ENCODE measurements at regions not wholly inside any gene's neighbourhood (a gene's known extent, or its start where the extent isn't known, plus 50 kb on each side); places are given as distances from the start of the nearest gene placed in this dataset.
A peak's percentile ranks its signal among the peaks of the same experiment; 100 is the strongest.
"Not testable (repeated sequence)": the region's sequence is repeated elsewhere in the genome, so short reads cannot be mapped to it uniquely, and the experiment has no call there.

DNA sequence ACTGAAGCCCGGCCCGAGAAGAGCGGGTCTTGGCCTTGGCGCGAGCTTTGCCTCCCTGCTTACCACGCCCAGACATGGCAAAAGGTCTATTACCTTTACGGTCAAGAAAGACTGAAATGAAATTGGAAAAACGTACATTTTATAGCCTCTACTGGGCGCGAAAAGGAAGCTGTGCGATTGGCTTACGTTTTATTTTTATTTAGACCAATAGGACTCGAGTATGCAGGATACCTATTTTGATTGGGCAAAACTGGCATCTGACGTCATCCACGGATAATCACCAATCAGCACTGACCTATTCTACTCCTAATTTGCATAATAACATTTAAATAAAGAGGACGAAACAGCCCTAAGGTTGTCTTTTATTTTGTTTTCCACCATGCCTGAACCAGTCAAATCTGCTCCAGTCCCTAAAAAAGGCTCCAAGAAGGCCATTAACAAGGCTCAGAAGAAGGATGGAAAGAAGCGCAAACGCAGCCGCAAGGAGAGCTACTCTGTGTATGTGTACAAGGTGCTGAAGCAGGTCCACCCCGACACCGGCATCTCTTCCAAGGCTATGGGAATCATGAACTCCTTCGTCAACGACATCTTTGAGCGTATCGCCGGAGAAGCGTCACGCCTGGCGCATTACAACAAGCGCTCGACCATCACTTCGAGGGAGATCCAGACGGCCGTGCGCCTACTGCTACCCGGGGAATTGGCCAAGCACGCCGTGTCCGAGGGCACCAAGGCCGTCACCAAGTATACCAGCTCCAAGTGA lies 97.4 kb downstream of the OR2B2 start:
- H3K4me3 ChIP-seq (ENCODE audit: low read depth, low read length) = peak overlapping the region; percentile 53
- DNase-seq (ENCODE audit: low read depth) = peak; percentile 98

GRCh38 chr6:27814415-27814664 lies 97.9 kb downstream of the OR2B2 start:
- peak overlapping the region; percentile 55 for H3K4me3 ChIP-seq (ENCODE audit: low read depth, low read length)
- DNase-seq (ENCODE audit: low read depth) = not testable (repeated sequence)

More for the DNA sequence above, 97.4 kb downstream of the OR2B2 start:
- TF ChIP-seq, protein P1, sequence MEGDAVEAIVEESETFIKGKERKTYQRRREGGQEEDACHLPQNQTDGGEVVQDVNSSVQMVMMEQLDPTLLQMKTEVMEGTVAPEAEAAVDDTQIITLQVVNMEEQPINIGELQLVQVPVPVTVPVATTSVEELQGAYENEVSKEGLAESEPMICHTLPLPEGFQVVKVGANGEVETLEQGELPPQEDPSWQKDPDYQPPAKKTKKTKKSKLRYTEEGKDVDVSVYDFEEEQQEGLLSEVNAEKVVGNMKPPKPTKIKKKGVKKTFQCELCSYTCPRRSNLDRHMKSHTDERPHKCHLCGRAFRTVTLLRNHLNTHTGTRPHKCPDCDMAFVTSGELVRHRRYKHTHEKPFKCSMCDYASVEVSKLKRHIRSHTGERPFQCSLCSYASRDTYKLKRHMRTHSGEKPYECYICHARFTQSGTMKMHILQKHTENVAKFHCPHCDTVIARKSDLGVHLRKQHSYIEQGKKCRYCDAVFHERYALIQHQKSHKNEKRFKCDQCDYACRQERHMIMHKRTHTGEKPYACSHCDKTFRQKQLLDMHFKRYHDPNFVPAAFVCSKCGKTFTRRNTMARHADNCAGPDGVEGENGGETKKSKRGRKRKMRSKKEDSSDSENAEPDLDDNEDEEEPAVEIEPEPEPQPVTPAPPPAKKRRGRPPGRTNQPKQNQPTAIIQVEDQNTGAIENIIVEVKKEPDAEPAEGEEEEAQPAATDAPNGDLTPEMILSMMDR (IDR thresholded peaks at IDR 0.05; ENCODE audit: insufficient read depth, low read depth, low read length, missing control alignments) = no peak

DNA sequence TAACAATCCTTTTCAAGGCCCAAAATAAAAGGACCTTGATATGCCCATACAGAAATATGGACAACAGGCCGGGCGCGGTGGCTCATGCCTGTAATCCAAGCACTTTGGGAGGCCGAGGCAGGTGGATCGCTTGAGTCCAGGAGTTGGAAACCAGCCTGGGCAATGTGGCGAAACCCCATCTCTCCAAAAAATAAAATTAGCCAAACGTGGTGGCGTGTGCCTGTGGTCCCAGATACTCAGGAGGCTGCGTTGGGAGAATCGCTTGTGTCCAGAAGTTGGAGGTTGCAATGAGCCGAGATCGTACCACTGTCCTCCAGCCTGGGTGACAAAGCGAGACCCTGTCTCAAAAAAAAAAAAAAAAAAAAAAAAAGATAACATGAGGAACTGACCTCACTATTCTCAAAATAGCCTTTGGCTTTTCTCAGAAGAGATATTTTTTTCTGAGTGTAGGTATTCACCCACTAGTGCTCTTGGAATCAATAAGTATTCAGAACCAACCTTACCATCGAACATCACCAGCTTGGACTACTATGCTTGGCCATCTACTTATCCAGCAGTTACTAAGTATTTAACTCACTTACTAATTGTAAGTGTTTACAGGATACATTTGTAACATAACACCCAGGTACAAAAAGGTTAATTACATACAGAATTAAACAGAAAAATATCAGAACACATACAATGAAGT lies 99.2 kb downstream of the OR2B2 start:
- TF ChIP-seq, protein P1 (IDR thresholded peaks at IDR 0.05; ENCODE audit: insufficient read depth, low read depth, low read length, missing control alignments) = no peak
- peak overlapping the region; percentile 55 for H3K4me3 ChIP-seq (ENCODE audit: low read depth, low read length)
- DNase-seq (ENCODE audit: low read depth) = peak; percentile 57

GRCh38 chr6:27812078-27812804 lies 100.0 kb downstream of the OR2B2 start:
- DNase-seq (ENCODE audit: low read depth) = no peak
- peak overlapping the region; percentile 53 for H3K4me3 ChIP-seq (ENCODE audit: low read depth, low read length)
- TF ChIP-seq, protein P1 (IDR thresholded peaks at IDR 0.05; ENCODE audit: insufficient read depth, low read depth, low read length, missing control alignments) = no peak

- H3K4me3 ChIP-seq (ENCODE audit: low read depth, low read length) = peak overlapping the region; percentile 53
- DNase-seq (ENCODE audit: low read depth) = no peak
Measured at GRCh38 chr6:27811451-27811772, 100.8 kb downstream of the OR2B2 start.

DNA sequence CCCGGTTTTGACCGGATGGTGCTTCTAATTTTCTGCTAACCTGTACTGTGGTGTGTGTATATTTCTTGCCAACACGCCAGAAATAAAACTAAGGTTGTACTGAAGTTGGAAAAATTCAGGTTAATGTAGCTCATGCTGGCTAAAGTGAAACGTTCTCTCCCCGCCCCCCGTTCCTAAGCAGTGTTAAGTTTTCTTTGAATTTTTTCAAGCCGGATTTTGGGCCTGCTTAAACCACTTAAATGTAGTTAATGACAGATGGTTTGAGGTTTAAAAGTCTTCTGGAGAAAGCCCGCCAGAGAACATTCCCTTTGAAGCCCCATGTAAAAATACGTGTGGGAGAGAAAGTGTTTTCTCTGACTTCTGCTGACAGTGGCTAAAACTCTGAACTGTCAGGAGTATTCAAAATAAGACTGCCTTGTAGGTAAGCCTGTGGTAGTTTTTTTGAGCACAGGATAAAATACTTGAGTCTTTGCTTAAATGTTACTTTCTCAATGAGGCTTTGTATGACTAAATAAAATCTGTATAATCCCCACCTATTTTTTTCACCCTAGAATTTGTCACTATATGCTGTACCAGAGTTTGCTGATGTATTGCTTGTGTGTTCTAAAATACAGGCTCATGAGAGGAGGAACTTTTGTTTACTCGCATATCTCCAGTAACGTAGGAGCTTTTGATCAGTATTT lies 101.3 kb downstream of the OR2B2 start:
- H3K4me3 ChIP-seq (ENCODE audit: low read depth, low read length) = peak overlapping the region; percentile 53
- TF ChIP-seq, protein P1 (IDR thresholded peaks at IDR 0.05; ENCODE audit: insufficient read depth, low read depth, low read length, missing control alignments) = no peak
- peak; percentile 75 for DNase-seq (ENCODE audit: low read depth)

More at GRCh38 chr6:27811451-27811772, 100.8 kb downstream of the OR2B2 start:
- TF ChIP-seq, protein P1 (IDR thresholded peaks at IDR 0.05; ENCODE audit: insufficient read depth, low read depth, low read length, missing control alignments) = no peak
